Left lung (tissue), 4 donors: ENCODE measurements at regions not wholly inside any gene's neighbourhood (a gene's known extent, or its start where the extent isn't known, plus 50 kb on each side); places are given as distances from the start of the nearest gene placed in this dataset.

Experiments used
- ATAC-seq: fragments of 200-7000 bp; cut with Tn5 transposase; one replicate; pipeline ENCODE4 v1.9.1; 2020; ENCODE audit warnings: moderate library complexity
- DNase-seq, 4 donors: peaks; one replicate each; pipeline ENCODE4 v3.0.0-alpha.2; 2013 to 2020
- H3K27ac ChIP-seq, 2 donors: fragments of 200-600 bp; sonication (generic) in 1 of 2; one replicate each; pipeline versions ENCODE4 v1.5.0 to v1.8.0; 2020 to 2021
- H3K27me3 ChIP-seq, 2 donors: fragments of 200-600 bp; sonication (generic) in 1 of 2; one replicate each; pipeline versions ENCODE4 v1.5.0 to v1.8.0; 2020 to 2021
- H3K36me3 ChIP-seq, 2 donors: fragments of 200-600 bp; sonication (generic) in 1 of 2; one replicate each; pipeline versions ENCODE4 v1.5.0 to v1.8.0; 2020 to 2021
- H3K4me1 ChIP-seq, 2 donors: fragments of 200-600 bp; one replicate each; pipeline ENCODE4 v1.8.0; 2021
- H3K4me3 ChIP-seq, 2 donors: fragments of 200-600 bp; sonication (generic) in 1 of 2; one replicate each; pipeline versions ENCODE4 v1.5.0 to v1.8.0; 2020 to 2021; ENCODE audit warnings: mild to moderate bottlenecking in 1 of 2
- H3K9me3 ChIP-seq, 2 donors: fragments of 200-600 bp; sonication (generic) in 1 of 2; one replicate each; pipeline versions ENCODE4 v1.5.0 to v1.8.0; 2020 to 2021
- CTCF ChIP-seq, 2 donors: fragments of 200-600 bp; sonication (generic) in 1 of 2; IDR thresholded peaks; one replicate each; pipeline versions ENCODE4 v1.5.0 to v1.8.0; 2021; ENCODE audit warnings: antibody characterized with exemption in 2 of 2
- intact Hi-C, 2 donors: fragments of 100-400 bp; cut with DNase I; formaldehyde crosslinking; loops; one replicate each; pipeline versions ENCODE4 v1.11.2 to v1.14.2; 2022
- donor health status: DM: no; HTN: yes; CAD: no.
- donor health status: DM: no; HTN: no; CAD: no.

- intact Hi-C loops: no loop called here
- no peak for DNase-seq
- no peak for ATAC-seq
- Histone ChIP-seq H3K4me3 (no peak overlapping the region), H3K9me3 (peaks cover 0 to 10% of the 10 kb centered on the region in 2 donors), H3K4me1 (no peaks in the 10 kb centered on the region), H3K27ac (no peak overlapping the region), H3K27me3 (no peaks in the 10 kb centered on the region), H3K36me3 (no peaks in the 10 kb centered on the region)
- no peak for TF ChIP-seq CTCF (IDR thresholded peaks at IDR 0.05)
Measured at GRCh38 chr12:86379337-86379736, 123.1 kb upstream of the MGAT4C start.

- no peaks in the 10 kb centered on the region for H3K27me3 ChIP-seq
- H3K27ac ChIP-seq: no peak overlapping the region
- no peaks in the 10 kb centered on the region for H3K9me3 ChIP-seq
- intact Hi-C loops: no loop called here
- ATAC-seq: no peak
- no peak for DNase-seq
- no peak for TF ChIP-seq CTCF (IDR thresholded peaks at IDR 0.05)
- no peak overlapping the region for H3K4me3 ChIP-seq
- no peaks in the 10 kb centered on the region for H3K4me1 ChIP-seq
- no peaks in the 10 kb centered on the region for H3K36me3 ChIP-seq
Measured at GRCh38 chr12:86376052-86376451, 119.9 kb upstream of the MGAT4C start.

GRCh38 chr12:86373813-86374212 lies 117.6 kb upstream of the MGAT4C start:
- Histone ChIP-seq H3K4me1 (no peaks in the 10 kb centered on the region), H3K9me3 (no peaks in the 10 kb centered on the region), H3K36me3 (no peaks in the 10 kb centered on the region), H3K4me3 (no peak overlapping the region), H3K27me3 (no peaks in the 10 kb centered on the region), H3K27ac (no peak overlapping the region)
- intact Hi-C loops: no loop called here
- DNase-seq: no peak
- TF ChIP-seq CTCF (IDR thresholded peaks at IDR 0.05): no peak
- ATAC-seq: no peak

- ATAC-seq (no peak), DNase-seq (no peak)
- intact Hi-C loops: no loop called here
- Histone ChIP-seq H3K27ac (no peak overlapping the region), H3K27me3 (no peaks in the 10 kb centered on the region), H3K36me3 (no peaks in the 10 kb centered on the region), H3K4me3 (no peak overlapping the region), H3K4me1 (no peaks in the 10 kb centered on the region), H3K9me3 (peaks cover 0 to 2% of the 10 kb centered on the region in 2 donors)
- TF ChIP-seq CTCF (IDR thresholded peaks at IDR 0.05): no peak
Measured at GRCh38 chr12:86367137-86367536, 110.9 kb upstream of the MGAT4C start.

- intact Hi-C loops: no loop called here
- no peak for DNase-seq
Measured at GRCh38 chr12:86349196-86349595, 93.0 kb upstream of the MGAT4C start.

More at GRCh38 chr12:86349196-86349595, 93.0 kb upstream of the MGAT4C start:
- Histone ChIP-seq H3K27me3 (no peaks in the 10 kb centered on the region), H3K4me1 (no peaks in the 10 kb centered on the region), H3K36me3 (no peaks in the 10 kb centered on the region), H3K4me3 (no peak overlapping the region), H3K27ac (no peak overlapping the region), H3K9me3 (no peaks in the 10 kb centered on the region)
- ATAC-seq: no peak
- TF ChIP-seq CTCF (IDR thresholded peaks at IDR 0.05): no peak
